Spleen (tissue), 7 donors: ENCODE measurements at regions not wholly inside any gene's neighbourhood (a gene's known extent, or its start where the extent isn't known, plus 50 kb on each side); places are given as distances from the start of the nearest gene placed in this dataset.

Experiments used
- POLR2A ChIP-seq, 3 donors: fragments of 450-650 bp; IDR thresholded peaks; one replicate each; pipeline ENCODE4 v1.5.1; 2017; ENCODE audit warnings: antibody characterized with exemption in 3 of 3, mild to moderate bottlenecking in 1 of 3
- POLR2AphosphoS5 ChIP-seq, 3 donors: sonication (generic); formaldehyde crosslinking; IDR thresholded peaks; one replicate each; pipeline ENCODE4 v1.5.1; 2017; ENCODE audit warnings: antibody characterized with exemption in 3 of 3
- TF ChIP-seq, protein P1 (sequence below), 11 experiments: fragments of 200-600 bp in 7 of 11; fragments of 450-650 bp in 4 of 11; sonication (generic) in 4 of 11; IDR thresholded peaks in 8 of 11; conservative IDR thresholded peaks in 3 of 11; 1 replicate in 7 of 11; 2 replicates in 4 of 11; pipeline versions ENCODE4 v1.4.0 to v1.8.0; 2016 to 2021; ENCODE audit warnings: antibody characterized with exemption in 11 of 11, inconsistent platforms in 4 of 11, mild to moderate bottlenecking in 1 of 11
- donor health status: DM: no; HTN: no; CAD: no; lungs with moderate emphysema.
- donor health status: DM: no; HTN: no; CAD: no.
- donor health status: DM: no; HTN: no; CAD: no.

DNA sequence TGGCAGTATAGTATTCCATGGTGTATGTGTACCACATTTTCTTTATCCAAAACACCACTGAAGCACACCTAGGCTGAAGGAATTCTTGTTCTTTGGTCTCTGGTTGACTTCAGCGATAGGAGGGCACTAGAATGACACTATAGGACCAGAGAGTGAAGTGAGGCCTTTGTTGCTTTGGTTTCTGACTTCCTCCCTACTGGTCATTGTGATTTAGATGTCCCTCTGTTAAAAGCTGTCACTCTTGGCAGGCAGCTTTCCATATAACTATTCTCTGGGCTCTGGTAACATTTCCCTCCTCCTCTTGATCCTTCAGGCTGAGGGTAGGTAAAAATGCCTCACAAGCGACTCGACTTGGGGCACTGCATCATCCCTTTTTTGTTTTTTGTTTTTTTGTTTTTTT, 236.3 kb downstream of the MAFB start:
- TF ChIP-seq, protein P1, sequence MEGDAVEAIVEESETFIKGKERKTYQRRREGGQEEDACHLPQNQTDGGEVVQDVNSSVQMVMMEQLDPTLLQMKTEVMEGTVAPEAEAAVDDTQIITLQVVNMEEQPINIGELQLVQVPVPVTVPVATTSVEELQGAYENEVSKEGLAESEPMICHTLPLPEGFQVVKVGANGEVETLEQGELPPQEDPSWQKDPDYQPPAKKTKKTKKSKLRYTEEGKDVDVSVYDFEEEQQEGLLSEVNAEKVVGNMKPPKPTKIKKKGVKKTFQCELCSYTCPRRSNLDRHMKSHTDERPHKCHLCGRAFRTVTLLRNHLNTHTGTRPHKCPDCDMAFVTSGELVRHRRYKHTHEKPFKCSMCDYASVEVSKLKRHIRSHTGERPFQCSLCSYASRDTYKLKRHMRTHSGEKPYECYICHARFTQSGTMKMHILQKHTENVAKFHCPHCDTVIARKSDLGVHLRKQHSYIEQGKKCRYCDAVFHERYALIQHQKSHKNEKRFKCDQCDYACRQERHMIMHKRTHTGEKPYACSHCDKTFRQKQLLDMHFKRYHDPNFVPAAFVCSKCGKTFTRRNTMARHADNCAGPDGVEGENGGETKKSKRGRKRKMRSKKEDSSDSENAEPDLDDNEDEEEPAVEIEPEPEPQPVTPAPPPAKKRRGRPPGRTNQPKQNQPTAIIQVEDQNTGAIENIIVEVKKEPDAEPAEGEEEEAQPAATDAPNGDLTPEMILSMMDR (IDR thresholded peaks at IDR 0.05 in 8 of 11, conservative IDR thresholded peaks at IDR 0.05 in 3 of 11), result no peak
- TF ChIP-seq POLR2AphosphoS5 (IDR thresholded peaks at IDR 0.05) (no peak), POLR2A (IDR thresholded peaks at IDR 0.05) (no peak)
